ENCODE measurements at regions not wholly inside any gene's neighbourhood (a gene's known extent, or its start where the extent isn't known, plus 50 kb on each side); places are given as distances from the start of the nearest gene placed in this dataset.

GRCh38 chr3:22306454-22306853 lies 555.4 kb upstream of the ZNF385D start:
- no peaks in the 10 kb centered on the region for H3K4me1 Mint-ChIP-seq (ENCODE audit: low read depth, unreplicated experiment)
- no peak for DNase-seq
- Histone ChIP-seq H3K4me1 (no peaks in the 10 kb centered on the region), H3K4me3 (ENCODE audit: low read depth, low read length) (no peak overlapping the region), H3K36me3 (ENCODE audit: control insufficient read depth, insufficient read depth, low read length) (no peaks in the 10 kb centered on the region), H3K27me3 (replicated peaks; ENCODE audit: control insufficient read depth, insufficient read depth, low read length) (no peaks in the 10 kb centered on the region), H3K9me3 (no peaks in the 10 kb centered on the region)
- intact Hi-C loops (cut with micrococcal nuclease; ENCODE audit: unreplicated experiment): no loop called here
- no TSS peak for BruUV-seq (replicated peaks)
- no peaks in the 10 kb centered on the region for H3K9me3 Mint-ChIP-seq (ENCODE audit: unreplicated experiment)
- no peak overlapping the region for H3K27ac Mint-ChIP-seq (ENCODE audit: unreplicated experiment)
- H3K27me3 Mint-ChIP-seq (ENCODE audit: insufficient read depth, unreplicated experiment): peaks cover 3% of the 10 kb centered on the region
- H3K4me3 Mint-ChIP-seq (ENCODE audit: unreplicated experiment): no peak overlapping the region
- H3K36me3 Mint-ChIP-seq (ENCODE audit: insufficient read depth, unreplicated experiment): no peaks in the 10 kb centered on the region
- TF ChIP-seq CTCF (IDR thresholded peaks at IDR 0.05; ENCODE audit: insufficient read depth in 1 of 2, low read depth in 1 of 2, low read length in 1 of 2, severe bottlenecking in 1 of 2, unreplicated experiment in 1 of 2): no peak
- POLR2A ChIA-PET: no interaction called here
- CTCF ChIA-PET: no interaction called here

- TF ChIP-seq CTCF (IDR thresholded peaks at IDR 0.05; ENCODE audit: insufficient read depth in 1 of 2, low read depth in 1 of 2, low read length in 1 of 2, severe bottlenecking in 1 of 2, unreplicated experiment in 1 of 2): no peak
- DNase-seq: no peak
- H3K4me3 ChIP-seq (ENCODE audit: low read depth, low read length): no peak overlapping the region
- ChIA-PET POLR2A (no interaction called here), CTCF (no interaction called here)
- no peak overlapping the region for H3K4me3 Mint-ChIP-seq (ENCODE audit: unreplicated experiment)
- H3K4me1 ChIP-seq: no peaks in the 10 kb centered on the region
- H3K27ac Mint-ChIP-seq (ENCODE audit: unreplicated experiment): no peak overlapping the region
- no peaks in the 10 kb centered on the region for H3K9me3 ChIP-seq
- no TSS peak for BruUV-seq (replicated peaks)
- no peaks in the 10 kb centered on the region for H3K27me3 ChIP-seq (replicated peaks; ENCODE audit: control insufficient read depth, insufficient read depth, low read length)
- no peaks in the 10 kb centered on the region for H3K36me3 Mint-ChIP-seq (ENCODE audit: insufficient read depth, unreplicated experiment)
- intact Hi-C loops (cut with micrococcal nuclease; ENCODE audit: unreplicated experiment): no loop called here
- H3K4me1 Mint-ChIP-seq (ENCODE audit: low read depth, unreplicated experiment): no peaks in the 10 kb centered on the region
- peaks cover 3% of the 10 kb centered on the region for H3K27me3 Mint-ChIP-seq (ENCODE audit: insufficient read depth, unreplicated experiment)
- no peaks in the 10 kb centered on the region for H3K9me3 Mint-ChIP-seq (ENCODE audit: unreplicated experiment)
- H3K36me3 ChIP-seq (ENCODE audit: control insufficient read depth, insufficient read depth, low read length): no peaks in the 10 kb centered on the region
Measured at GRCh38 chr3:22308871-22309270, 557.9 kb upstream of the ZNF385D start.

GRCh38 chr3:22315925-22316324 lies 564.9 kb upstream of the ZNF385D start:
- H3K4me1 Mint-ChIP-seq (ENCODE audit: low read depth, unreplicated experiment): no peaks in the 10 kb centered on the region
- Histone ChIP-seq H3K9me3 (no peaks in the 10 kb centered on the region), H3K4me1 (no peaks in the 10 kb centered on the region), H3K27me3 (replicated peaks; ENCODE audit: control insufficient read depth, insufficient read depth, low read length) (no peaks in the 10 kb centered on the region), H3K36me3 (ENCODE audit: control insufficient read depth, insufficient read depth, low read length) (no peaks in the 10 kb centered on the region), H3K4me3 (ENCODE audit: low read depth, low read length) (no peak overlapping the region)
- TF ChIP-seq CTCF (IDR thresholded peaks at IDR 0.05; ENCODE audit: insufficient read depth in 1 of 2, low read depth in 1 of 2, low read length in 1 of 2, severe bottlenecking in 1 of 2, unreplicated experiment in 1 of 2): no peak
- DNase-seq: no peak
- no peak overlapping the region for H3K4me3 Mint-ChIP-seq (ENCODE audit: unreplicated experiment)
- POLR2A ChIA-PET: no interaction called here
- no peak overlapping the region for H3K27ac Mint-ChIP-seq (ENCODE audit: unreplicated experiment)
- no peaks in the 10 kb centered on the region for H3K9me3 Mint-ChIP-seq (ENCODE audit: unreplicated experiment)
- BruUV-seq (replicated peaks): no TSS peak
- H3K27me3 Mint-ChIP-seq (ENCODE audit: insufficient read depth, unreplicated experiment): no peaks in the 10 kb centered on the region
- CTCF ChIA-PET: no interaction called here
- intact Hi-C loops (cut with micrococcal nuclease; ENCODE audit: unreplicated experiment): no loop called here
- no peaks in the 10 kb centered on the region for H3K36me3 Mint-ChIP-seq (ENCODE audit: insufficient read depth, unreplicated experiment)

Measured in Caco-2 (cell line).